Fibroblast of lung (primary cell): ENCODE measurements at regions not wholly inside any gene's neighbourhood (a gene's known extent, or its start where the extent isn't known, plus 50 kb on each side); places are given as distances from the start of the nearest gene placed in this dataset.

ENCODE experiments used
- CTCF ChIP-seq, 2 donors: IDR thresholded peaks in 1 of 2; conservative IDR thresholded peaks in 1 of 2; 1 replicate in 1 of 2; 2 replicates in 1 of 2; pipeline ENCODE4 v1.5.1; 2011 to 2012; ENCODE audit warnings: low read length in 2 of 2, control low read depth in 1 of 2, inconsistent platforms in 1 of 2, low read depth in 1 of 2, mild to moderate bottlenecking in 1 of 2
- EZH2 ChIP-seq: IDR thresholded peaks from 2 replicates; pipeline ENCODE4 v1.5.1; 2012; ENCODE audit warnings: low read length, control low read depth, mild to moderate bottlenecking; ENCODE audit errors: missing control alignments

- no peak for TF ChIP-seq CTCF (conservative IDR thresholded peaks at IDR 0.05 in 1 of 2, IDR thresholded peaks at IDR 0.05 in 1 of 2; ENCODE audit: low read depth in 1 of 2, low read length in 2 of 2)
- no peak for TF ChIP-seq EZH2
Measured at GRCh38 chr14:83624541-83624940, 1905.4 kb upstream of the FLRT2 start.
